Stimulated activated CD8-positive, alpha-beta memory T cell treated with anti-CD3 and anti-CD28 coated beads, Interleukin-7, amount 100 ng/mL, for 24 hours (primary cell): ENCODE measurements at regions not wholly inside any gene's neighbourhood (a gene's known extent, or its start where the extent isn't known, plus 50 kb on each side); places are given as distances from the start of the nearest gene placed in this dataset.

Experiments
- DNase-seq: peaks from one replicate; pipeline ENCODE4 v3.0.0-alpha.2; 2020; ENCODE audit warnings: low read depth

- no peak for DNase-seq
These were observed 208.1 kb upstream of the SYNDIG1 start for GRCh38 chr20:24261351-24261750.

DNA sequence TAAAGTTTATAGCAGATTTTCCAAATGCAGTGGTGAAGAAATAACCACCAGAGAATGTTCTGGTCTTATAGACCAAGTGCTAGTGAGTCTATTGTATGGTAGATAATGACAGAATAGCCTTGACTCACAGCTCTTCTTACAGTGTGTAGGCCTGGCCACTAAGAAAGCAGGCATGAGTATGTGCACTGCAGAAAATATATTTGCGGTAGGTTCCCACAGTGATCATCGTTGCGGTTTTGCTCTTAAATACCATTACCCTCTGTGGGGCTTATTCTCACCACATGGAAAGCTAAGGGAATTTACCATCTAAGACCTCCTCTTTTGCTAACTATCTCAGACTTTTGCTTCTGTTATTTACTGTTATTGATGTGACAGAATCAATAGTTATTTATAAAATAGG is 212.3 kb upstream of the SYNDIG1 start:
- DNase-seq = no peak

DNA sequence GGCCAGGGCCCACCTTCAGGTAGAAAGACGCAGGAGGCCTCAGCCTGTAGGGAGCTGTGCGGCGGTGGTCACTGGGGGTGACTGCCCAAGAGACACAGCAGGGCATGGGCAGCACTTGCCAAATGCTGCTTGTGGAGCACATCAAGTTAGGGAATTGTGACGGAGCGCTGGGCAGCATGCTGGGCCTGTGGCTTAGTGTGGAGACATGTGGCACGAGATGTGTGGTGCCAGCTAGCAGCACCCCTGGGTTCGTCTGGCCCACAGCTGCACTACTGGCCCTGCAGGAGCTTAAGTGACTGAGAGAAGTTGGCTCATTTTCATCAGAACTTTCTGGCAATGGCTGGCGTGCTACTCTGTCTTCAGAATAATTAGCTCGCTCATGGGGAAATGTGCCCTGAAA is 213.1 kb upstream of the SYNDIG1 start:
- DNase-seq = no peak

DNA sequence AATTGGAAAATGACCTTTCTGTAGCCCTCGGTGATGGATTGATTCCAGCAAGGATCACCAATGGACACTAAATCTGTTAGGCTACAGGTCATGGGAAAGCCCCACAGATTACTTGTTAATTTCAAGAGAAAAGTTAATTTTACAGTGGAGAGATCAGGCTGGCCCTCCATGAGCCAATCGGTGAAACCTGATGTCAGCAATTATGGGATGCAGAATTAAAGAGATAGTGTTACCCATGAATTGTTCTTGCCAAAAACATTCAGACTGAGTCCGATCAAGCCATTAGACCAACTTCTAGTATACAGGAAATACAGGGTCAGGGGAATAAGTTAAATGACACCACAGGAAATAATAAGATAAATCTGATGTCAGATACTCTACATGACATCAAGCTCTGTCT is 214.9 kb upstream of the SYNDIG1 start:
- DNase-seq = no peak

DNA sequence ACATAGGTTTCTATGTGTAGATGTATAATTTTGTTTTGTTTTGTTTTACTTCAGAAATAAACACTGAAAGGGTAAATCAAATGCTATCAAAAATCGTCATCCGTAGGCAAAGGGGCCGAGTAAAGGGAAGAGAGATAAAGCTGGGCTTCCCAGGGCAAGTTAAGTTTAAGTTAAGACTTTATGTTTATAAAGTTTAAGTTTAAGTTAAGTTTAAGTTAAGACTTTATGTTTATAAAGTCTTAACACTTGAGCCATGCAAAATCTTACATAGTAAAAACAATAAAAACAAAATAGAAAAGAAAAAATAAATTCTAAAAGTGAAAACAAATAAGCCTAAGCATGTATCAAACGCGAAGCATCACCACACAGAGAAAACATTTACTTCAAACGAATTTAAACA is 216.1 kb upstream of the SYNDIG1 start:
- DNase-seq = no peak

DNA sequence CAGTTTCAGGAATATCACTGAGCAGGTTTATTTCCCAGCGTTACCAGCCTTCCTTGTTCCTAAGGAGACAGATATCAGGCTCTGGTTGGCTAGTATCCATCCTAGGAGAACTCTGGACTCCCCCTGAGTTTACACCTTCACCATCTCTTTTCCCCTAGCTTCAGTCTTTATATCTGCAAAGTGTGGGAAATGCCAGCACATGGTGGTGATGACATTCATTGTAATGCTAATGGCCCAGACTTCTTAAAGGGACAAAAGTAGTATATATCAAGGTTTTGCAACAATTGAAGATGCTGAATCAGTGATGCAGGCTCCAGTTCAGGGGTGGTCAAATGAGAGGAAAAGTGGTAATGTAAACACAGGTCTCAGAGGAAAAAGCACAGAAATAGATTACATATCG is 224.3 kb upstream of the SYNDIG1 start:
- DNase-seq = no peak

- DNase-seq = no peak
These were observed 226.7 kb upstream of the SYNDIG1 start for GRCh38 chr20:24242763-24243162.

GRCh38 chr20:24241466-24241865 is 228.0 kb upstream of the SYNDIG1 start:
- no peak for DNase-seq

DNA sequence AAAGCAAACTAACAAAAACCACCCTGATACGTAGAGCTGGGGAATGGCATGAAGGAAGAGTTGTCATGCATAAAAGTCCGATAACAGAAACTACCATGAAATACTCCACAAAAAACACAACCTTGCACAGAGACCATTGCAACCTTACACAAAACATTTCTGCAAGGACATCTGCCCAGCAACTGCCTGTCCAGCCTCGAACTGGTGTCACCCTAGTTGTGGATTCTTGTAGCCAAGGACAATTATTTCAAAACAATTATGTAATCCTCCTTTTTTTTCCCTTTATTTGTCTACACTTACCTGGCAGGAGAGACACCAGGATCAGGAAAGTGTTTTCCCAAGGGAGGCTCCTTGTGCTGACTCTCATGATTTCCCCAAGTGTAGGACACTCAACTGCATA is 232.5 kb upstream of the SYNDIG1 start:
- no peak for DNase-seq

DNA sequence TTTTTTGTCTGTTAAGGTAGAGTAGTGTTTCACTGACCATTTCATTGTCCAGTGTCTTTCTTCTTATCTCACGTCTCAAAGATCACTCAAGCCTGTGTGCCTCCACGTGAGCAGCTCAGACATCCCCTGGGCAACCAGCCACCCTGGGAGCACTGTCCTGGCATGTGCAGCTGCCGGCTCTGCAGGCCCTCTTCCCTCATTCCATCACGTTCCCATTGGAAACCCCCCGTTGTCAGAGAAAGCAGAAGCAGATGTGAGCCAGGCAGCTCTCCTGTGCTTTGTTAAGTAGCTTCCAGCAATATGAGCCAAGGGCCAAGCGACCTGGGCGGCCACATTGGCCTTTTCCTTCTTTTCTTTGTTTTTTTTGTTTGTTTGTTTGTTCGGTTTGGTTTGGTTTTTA is 233.2 kb upstream of the SYNDIG1 start:
- no peak for DNase-seq

DNA sequence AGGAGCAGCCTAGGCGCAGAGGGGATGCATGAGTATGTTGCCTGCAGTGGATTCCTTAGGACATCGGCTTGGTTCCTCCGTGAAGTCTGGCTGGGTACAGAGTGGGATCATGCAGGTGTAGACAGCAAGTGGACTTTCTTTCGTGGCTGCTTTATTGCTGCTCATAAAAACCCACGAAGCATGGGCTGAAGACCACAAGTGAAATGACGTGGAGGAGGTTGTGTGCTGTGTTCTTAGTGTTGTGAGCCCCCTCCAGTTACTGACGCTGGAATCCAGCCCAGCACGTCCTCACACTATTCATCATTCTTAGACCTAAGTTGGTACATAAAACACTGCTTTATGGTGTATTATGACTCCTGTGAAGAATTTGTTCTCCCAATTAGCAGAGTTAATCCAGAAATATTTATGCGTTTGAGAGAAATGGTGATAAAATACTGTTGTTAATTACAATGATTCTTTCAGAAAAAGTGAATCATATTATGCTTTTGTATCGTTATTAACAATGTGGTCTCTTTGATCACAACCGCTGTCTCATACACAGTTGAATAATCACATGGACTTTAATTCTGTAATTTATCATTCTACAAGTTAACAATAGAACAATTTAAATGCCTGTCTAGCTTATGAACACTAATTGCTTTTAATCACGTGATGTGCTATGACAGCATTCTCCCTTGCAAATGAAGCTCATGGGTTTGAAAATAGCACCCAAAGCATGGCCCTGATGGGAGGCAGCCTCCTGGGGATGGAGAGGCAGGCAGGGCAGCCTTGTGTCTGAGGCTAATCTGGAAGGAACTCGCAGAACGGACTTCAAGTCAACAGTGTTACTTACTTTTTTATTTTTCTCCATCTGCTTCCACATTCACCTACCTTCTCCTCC is 233.9 kb upstream of the SYNDIG1 start:
- DNase-seq = no peak

- DNase-seq = no peak
These were observed 239.0 kb upstream of the GGTLC1 start for GRCh38 chr20:24227600-24227999.

DNA sequence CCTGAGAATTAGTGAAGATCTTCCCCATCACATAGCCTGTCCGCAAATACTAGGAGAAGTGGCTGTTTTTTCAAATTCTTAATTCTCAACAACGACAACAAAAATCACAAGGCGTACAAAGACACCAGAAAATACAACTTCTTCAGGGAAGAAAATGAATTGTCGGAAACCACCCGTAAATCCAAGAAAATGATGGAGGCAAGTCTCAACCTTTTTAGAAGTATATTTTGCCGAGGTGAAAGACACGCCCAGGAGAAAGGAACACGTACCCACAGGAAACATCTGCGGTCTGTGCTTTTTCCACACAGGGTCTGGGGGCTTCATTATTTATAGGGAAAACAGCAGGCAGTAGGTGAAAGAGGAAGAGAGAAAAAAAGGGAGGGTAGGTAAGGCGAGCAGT is 223.9 kb upstream of the GGTLC1 start:
- no peak for DNase-seq

- DNase-seq = no peak
These were observed 223.4 kb upstream of the GGTLC1 start for GRCh38 chr20:24211972-24212371.

DNA sequence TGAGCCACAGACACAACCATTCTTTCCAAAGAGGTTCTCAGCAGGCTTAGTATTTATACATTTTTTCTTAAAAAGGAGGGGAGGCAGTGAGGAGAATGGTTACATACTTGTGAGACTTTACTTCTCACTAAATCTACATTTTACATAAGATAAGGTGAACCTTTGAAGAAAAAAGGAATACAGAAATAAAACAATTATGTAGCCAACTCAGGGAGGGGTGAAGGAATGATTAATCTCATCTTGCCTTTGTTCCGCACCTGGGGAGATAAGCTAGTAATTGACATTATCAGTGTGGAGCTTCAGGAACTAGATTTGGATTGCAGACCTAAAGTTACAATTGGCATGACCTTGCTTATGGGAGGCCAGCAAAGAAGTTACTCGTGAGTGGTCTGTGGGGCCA is 221.8 kb upstream of the GGTLC1 start:
- no peak for DNase-seq

DNA sequence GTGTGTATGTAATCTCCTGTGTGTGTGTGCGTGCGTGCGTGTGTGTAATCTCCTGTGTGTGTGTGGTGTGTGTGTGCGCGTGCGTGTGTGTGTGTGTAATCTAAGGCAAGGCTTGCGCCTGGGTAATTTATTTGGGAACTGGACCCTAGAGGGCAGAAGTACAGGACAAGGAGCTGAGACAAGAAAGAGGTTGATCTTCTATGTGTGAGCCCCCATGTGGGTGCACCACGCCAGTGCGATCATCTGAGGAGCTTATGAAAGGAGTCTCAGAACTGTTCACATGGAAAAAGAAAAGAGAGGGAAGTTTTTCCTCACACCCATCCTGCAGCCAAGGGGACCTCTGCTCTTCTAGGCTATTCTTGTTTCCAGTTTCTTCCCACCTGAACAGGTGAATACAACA is 220.1 kb upstream of the GGTLC1 start:
- no peak for DNase-seq

DNA sequence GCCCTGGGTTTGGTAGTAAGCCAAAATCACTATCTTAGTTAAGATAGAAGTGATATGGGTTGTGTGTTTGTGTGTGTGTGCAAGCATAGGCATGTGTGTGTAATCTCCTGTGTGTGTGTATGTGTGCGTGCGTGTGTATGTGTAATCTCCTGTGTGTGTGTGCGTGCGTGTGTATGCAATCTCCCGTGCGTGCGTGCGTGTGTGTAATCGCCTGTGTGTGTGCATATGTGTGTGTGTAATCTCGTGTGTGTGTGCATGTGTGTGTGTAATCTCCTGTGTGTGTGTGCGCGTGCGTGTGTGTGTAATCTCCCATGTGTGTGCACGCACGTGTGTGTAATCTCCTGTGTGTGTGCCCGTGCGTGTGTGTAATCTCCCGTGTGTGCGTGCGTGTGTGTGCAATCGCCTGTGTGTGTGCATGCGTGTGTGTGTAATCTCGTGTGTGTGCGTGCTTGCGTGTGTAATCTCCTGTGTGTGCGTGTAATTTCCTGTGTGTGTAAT is 219.3 kb upstream of the GGTLC1 start:
- DNase-seq = no peak

GRCh38 chr20:24206995-24207394 is 218.4 kb upstream of the GGTLC1 start:
- DNase-seq = no peak

- DNase-seq = no peak
These were observed 215.1 kb upstream of the GGTLC1 start for GRCh38 chr20:24203526-24204183.

- DNase-seq = no peak
These were observed 210.9 kb upstream of the GGTLC1 start for GRCh38 chr20:24199501-24199900.

DNA sequence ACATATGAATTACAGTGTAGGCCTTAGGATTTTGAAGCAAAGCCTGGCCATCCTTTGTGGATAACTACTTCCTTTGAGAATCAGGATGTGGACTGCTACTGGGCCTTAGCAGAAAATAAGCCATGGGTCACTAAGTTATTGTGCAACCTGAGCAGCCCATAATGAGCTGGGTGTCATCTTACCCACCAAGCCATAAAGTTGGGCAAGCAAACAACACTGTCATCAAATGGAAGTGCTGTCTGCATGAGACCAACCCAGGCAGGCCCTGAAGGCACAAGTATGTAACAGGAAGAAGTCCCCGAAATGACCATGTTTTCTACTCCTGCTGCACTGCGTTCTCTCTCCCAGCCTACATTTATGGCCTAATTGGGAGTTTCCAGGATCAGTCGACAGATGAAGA is 205.6 kb upstream of the GGTLC1 start:
- DNase-seq = no peak

DNA sequence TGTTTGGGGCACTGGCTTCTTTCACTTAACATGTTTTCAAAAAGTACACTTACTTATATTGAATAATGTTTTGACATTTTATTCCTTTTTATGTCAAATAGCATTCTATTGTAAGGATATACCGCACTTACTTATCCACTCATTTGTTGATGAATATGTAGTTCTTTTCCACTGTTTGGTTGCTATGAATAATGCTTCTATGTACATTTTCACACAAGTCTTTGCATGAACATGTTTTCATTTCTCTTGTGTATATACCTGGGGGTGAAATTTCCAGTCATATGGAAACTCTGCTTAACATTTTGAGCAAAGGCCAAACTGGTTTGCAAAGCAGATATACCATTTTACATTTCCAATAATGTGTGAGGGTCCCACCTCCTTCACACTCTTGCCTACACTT is 202.3 kb upstream of the GGTLC1 start:
- DNase-seq = no peak

DNA sequence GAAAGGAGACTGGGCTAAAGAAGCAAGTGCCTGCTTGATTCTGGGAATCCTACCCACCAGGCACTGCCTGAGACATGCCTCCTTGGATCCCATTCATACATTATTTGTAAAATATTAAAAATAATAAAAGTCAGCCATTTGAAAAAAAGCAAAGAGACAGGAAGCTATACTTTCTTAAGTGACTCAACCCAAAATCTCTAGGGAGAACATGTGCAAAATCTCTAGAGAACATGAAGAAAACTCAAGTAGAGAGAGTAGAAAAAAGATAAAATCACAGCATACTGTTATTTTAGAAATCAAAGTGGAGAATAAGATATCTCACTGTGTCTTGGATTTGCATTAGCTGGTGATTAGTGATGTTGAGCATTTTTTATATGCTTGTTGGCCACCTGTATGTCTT is 197.2 kb upstream of the GGTLC1 start:
- no peak for DNase-seq

- no peak for DNase-seq
These were observed 192.6 kb upstream of the GGTLC1 start for GRCh38 chr20:24181151-24181550.
